Erythroblast (primary cell): ENCODE measurements at regions not wholly inside any gene's neighbourhood (a gene's known extent, or its start where the extent isn't known, plus 50 kb on each side); places are given as distances from the start of the nearest gene placed in this dataset.
A peak's percentile ranks its signal among the peaks of the same experiment; 100 is the strongest.
"Not testable (repeated sequence)": the region's sequence is repeated elsewhere in the genome, so short reads cannot be mapped to it uniquely, and the experiment has no call there.

Experiments used
- DNase-seq, 2 experiments: peaks; one replicate each; lab custom pipeline; 2025; lab: John Stamatoyannopoulos, UW
- GATA1 ChIP-seq: IDR thresholded peaks from 2 replicates; pipeline ENCODE4 v1.6.1; 2011; ENCODE audit warnings: low read depth, mild to moderate bottlenecking, control low read depth, low read length, moderate library complexity
- POLR2A ChIP-seq: IDR thresholded peaks from 2 replicates; pipeline ENCODE4 v1.6.1; 2011; ENCODE audit warnings: mild to moderate bottlenecking, low read length

DNA sequence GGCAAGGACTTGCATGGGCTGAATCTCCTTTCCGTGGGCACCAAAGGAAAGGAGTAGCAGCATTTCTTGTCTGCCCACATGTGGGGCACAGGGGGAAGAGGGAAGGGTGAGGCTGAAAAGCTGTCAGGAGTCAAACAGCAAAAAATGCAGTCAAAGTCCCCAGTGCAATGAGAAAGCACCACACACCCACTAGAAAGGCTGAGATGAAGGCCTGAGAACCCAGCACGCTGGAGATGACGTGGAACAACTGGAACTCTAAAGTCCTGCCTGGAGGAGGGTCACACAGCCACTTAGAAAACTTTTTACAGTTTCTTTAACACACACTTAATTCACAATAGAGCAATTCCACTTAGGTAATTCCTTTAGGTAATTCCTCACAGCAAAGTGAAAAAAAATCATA is 94.6 kb upstream of the IGFBPL1 start:
- TF ChIP-seq GATA1 (no peak), POLR2A (no peak)
- no peak for DNase-seq

DNA sequence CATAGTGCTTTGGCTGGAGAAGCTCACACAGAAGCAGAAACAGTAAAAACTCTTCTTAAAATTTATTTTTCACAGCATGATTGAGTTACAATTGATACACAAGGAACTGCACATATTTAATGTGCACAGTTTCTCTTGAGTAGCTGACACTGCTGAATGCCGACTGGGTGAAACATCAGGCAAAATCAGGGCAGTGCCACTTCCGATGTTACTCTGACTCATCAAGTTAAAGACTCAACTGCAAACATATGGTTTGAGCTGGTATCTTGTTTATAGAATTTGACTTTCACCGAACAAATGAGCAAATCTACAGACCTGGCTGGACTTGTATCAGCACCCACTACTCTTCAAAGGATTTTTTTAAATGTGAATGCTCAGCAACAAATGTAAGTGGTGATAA is 92.0 kb upstream of the IGFBPL1 start:
- DNase-seq: not testable (repeated sequence)

DNA sequence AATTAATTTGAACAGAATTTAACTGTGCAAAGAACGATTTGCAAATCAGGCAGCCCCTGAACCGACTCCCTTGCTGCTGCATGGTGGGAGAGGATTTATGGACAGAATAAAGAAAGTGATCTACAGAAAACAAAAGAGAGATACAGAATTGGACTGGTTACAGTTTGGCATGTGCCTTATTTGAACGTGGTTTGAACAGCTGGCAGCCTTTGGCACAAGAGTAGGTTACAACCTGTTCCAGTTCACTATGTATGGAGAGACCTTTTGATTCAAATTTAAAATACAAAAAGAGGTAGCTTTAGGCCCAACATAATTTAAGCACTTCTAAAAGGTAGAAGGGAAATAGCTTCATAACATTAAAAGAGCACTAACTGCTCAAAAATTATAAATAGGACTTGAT is 90.8 kb upstream of the IGFBPL1 start:
- not testable (repeated sequence) for DNase-seq

DNA sequence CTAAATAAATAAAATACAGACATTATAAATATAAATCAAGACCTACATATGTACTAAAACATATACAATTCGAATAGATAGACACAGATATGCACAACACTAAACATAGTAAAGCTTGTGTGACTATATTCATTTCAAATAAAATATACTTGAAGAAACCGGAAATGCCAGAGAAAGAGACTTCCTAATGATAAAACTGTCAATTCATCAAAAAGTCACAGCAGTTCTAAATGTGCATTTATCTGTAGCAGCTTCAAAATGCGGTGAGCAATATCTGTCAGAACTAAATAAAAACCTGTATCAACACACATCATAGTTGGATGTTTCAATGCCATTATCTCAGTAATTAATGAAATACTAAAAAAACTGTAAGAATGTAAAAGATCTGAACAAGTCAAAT is 86.1 kb upstream of the IGFBPL1 start:
- not testable (repeated sequence) for DNase-seq

DNA sequence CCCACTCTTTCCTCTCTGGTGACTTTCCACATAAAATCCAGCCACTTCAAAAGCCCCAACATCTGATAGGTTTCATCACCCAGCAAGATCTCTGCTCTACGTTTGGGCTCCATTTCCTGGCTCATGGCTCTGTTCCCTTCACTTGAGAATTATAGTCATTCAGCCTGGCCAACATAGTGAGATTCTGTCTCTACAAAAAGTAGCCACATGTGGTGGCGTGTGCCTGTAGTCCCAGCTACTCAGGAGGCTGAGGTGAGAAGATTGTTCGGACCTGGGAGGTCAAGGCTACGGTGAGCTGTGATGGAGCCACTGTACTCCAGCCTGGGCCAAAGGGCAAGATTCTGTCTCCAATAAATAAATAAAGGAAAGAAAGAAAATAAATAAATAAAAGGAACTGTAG is 83.3 kb upstream of the IGFBPL1 start:
- TF ChIP-seq POLR2A (no peak), GATA1 (no peak)
- no peak for DNase-seq

DNA sequence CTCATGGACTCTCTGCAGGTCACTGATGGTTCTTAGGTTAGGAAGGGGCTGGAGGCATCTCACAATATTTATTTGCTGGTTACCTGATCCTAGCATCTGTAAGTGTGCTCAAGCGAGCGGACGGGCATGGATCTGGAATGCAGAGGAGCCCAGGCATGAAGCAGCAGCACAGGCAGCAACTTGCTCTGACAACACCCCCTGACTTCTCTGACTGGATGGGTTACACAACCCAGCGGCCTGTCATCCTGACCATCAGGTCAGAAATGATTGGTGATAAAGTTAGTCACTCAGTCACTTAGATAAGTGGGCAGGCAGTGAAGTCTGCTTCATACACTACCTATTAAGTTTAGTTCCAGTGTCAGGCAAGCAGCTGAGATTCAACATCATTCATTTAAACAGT is 75.9 kb upstream of the IGFBPL1 start:
- DNase-seq: peak in 1 of 2 experiments; percentile 17

DNA sequence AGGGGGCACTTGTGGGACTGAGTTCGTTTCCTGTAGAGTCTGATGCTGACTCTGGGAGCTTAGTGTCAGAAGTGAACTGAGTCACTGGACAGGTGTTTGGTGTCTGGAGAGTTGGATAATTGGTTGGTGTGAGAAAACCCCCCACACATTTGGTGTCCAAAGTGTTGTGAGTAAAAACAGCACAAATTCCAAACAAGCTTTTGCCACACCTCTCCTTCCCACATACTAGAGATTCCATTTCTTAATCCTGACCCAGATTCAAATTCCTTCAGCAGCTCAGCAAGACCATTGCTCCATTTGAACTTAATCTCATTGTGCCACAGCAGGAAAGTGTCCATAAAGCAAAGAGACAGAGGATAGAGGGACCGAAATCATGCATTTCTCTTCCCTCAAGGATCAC is 74.3 kb upstream of the IGFBPL1 start:
- not testable (repeated sequence) for DNase-seq

DNA sequence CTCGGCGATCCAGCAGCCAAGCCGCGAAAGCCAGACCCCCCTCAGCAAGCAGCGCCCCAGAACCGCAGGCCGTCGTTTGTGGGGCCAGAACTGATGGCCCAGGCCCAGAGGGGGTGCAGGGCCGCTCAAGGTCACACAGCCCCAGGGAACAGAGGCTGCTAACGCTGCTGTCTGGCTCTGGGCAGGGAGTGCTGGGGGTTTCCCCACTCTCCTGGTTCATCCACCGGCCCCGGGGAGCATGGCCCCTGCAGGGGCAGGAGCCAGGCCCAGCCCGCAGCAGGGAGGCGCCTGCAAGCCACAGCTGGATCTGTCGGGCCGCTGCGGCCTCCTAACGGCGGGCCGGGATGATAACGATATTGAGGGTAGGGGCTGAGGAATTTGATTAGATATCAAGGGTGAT is 64.8 kb upstream of the IGFBPL1 start:
- DNase-seq: no peak
- no peak for TF ChIP-seq GATA1
- no peak for TF ChIP-seq POLR2A

DNA sequence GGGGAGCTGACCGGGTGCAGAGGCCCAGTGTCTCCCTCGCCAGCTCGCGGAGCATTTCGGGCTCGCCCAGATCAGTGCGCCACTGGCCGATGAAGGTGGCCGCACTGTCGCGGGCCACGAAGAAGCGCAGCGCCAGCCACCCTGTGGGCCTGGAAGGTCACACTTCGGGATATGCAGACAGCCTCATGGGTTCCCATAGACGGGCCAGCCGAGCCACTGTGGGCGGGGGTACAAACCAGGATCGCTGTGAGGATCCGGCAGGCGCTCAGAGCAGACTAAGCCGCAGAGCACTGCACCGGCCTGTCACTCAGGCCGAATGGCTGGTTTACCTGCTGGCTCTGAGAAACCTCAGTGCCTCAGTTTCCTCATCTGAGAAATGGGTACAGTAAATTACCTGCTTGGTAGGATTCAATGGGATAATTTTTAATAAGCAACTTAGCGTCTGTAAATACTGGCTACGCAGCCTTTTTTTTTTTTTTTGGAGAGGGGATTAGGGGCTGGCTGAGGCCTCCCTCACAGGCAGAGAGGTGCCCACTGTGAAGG is 64.0 kb upstream of the IGFBPL1 start:
- TF ChIP-seq POLR2A (no peak), GATA1 (no peak)
- DNase-seq: no peak

DNA sequence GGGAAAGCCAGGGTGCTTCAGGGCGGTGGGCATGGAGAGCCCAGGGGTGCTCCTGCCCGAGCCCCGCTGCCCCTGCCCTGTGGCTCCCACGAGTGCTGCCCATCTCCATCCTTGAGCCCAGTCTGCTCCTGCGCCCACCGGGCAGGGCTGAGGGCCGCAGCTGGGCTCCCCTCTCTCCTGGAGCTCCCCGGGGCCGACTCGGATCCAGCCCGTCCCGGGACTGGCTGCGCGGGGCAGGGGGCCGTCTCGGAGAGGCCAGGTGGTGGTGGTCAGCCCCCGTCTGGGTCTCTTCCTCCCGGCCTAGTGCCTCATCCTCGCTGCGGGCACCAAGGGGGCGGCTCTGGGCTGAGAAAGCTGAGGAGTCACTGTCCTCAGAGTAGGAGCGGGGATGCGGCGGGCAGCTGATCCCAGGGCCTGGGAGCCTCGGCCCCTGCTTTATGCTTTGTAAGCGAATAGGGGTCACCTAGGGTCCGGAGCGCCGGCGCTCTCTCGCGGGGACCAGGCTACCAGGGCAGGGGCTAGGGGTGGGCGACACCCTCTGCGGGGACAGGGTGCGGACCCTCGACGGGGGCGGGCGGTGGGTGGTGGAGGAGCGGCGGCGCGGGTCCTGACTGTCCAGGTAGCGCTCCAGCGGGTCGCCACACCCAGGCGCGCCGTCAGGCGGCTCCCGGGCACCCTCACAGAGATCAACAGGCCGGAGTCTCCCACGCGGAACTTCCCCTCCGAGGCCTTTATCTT is 63.3 kb upstream of the IGFBPL1 start:
- not testable (repeated sequence) for DNase-seq

DNA sequence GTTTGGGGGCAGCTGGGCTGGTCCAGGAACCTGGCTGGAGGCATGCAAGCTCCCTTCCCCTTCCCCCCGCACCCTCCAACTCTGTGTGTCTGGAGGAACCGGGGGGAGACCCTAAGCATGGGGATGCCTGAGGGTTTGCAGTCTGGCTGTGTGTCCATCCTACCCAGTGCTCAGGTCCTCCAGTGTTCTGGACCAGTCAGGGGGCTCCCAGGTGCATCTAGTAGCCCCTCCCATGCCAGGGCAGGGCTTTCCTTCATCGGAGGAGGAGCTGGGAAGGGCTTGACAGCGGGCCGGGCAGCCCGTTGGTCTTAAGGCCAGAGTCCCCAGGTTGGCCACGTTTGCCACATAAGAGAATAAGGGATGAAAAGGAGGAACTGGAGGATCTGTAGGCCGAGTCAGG is 62.6 kb upstream of the IGFBPL1 start:
- DNase-seq: no peak
- no peak for TF ChIP-seq POLR2A
- TF ChIP-seq GATA1: no peak

DNA sequence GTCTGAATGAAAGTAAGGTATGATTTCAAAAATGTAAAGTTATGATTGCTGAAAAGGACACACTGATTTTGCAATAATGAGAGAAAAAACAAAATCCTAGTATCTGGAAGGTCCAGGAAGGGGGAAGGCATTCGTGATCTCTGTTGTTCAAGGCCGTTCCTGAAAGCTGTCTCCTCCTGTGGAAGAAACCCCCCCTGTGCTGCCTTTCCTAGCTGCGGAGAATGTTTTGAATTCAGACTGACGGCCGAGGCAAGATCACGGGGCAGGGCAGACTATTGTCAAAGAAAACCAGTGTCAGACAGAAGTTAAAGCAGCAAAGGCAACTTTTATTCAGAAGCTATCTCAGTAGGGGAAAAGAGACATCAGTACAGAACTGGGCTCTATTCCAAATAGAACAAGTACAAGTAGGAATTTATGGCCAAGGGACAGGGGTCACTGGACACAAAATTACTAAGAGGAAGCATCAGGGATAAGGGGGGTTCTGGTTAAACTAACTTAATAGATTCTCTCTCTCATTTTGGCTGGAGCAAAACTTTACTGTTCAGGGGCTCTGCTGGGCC is 61.9 kb upstream of the IGFBPL1 start:
- DNase-seq: no peak
- TF ChIP-seq POLR2A (no peak), GATA1 (no peak)

DNA sequence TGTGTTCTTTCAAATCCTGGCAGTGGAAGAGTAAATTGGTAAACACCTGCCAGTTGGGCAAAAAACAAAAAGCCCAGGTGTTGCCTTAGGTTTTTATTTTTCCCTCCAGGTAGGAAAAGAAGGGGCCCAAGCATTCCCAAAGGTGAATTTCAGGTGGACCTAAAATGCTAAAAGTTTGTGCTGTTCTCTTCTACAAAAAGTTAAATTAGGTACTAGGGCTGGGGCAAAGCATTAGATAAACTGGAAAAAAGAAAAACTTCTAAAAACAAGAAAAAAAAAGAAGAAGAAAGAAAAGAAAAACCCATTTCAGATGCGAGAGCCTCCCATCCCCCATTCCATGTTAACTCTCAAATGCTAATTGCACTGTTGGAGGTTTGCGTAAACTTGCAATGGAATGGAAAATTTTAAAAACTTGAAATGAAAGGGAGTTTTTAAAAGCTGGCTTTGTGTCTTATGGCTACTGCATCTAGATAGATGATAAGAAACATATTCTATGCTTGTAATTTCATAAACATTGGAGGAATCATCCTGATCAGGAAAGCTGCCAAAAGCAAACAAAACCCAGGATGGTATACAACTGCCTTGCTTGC is 59.9 kb upstream of the IGFBPL1 start:
- DNase-seq: not testable (repeated sequence)

DNA sequence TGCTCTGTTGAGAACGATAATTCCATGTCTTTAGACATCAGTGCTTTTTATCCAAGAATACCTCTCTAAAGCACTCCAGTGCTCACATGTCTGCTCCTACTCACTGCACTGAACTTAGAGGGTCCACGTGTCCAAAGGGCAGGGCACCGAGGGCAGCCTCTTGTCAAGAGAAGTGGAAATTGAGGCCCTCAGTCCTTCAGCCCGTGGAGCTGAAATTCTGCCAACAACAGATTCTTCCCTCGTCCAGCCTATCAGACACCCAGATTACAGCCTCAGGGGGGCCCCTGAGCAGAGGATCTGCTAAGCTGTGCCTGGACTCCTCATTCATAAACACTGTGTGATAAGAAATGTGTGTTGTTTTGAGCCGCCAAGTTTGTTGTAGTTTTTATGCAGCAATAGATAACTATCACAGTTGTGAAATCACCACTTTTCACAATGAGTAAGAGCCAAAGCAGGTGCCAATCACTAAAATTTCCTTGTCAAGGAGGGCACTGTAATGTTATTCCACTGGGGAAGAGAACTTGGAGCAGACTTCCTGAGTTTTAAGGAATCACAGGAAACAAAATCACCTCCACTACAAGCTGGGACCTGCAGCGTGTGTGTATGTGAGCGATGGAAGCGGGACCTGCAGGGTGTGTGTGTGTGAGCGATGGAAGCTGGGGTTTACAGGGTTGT is 58.8 kb upstream of the IGFBPL1 start:
- no peak for TF ChIP-seq POLR2A
- no peak for TF ChIP-seq GATA1

DNA sequence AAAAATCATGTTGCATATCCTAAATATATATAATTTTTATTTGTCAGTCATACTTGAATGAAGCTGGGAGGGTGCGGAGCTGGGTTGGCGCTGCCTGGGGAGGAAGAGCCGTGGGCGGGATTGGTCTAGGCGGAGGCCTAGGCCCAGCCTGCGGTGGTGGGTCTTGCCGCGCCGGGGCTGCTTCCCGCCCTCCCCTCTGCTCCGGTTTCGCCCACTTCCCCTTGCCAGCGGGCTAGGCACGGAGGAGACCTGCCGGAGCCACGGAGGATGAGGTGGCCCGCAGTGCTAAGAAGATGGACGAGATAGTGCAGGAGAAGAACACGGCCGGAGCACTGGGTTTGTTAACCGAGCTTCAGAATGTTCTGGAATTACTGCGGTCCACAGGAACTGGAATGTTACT is 54.0 kb upstream of the IGFBPL1 start:
- TF ChIP-seq POLR2A (no peak), GATA1 (no peak)
- DNase-seq: no peak

More for the DNA sequence above, 58.8 kb upstream of the IGFBPL1 start:
- DNase-seq: no peak

DNA sequence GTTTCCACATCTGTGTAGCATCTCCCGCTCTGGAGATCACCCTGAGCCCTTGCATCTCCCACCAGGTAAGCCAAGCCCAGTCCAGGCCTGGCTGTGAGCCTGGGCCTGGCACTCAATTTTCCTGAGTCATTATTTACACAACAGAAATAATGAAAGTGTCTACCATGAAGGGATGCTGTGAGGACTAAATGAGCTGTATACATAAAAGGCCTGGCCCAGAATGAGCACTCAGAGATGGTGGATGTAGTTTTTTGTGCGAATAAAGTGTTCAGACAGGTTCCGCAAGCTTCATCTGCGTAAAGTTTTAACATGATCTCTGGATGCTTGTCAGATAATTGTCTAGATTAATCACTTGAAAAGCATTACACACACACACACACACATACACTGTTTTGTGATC is 50.2 kb upstream of the IGFBPL1 start:
- not testable (repeated sequence) for DNase-seq
